ENCODE measurements at regions not wholly inside any gene's neighbourhood (a gene's known extent, or its start where the extent isn't known, plus 50 kb on each side); places are given as distances from the start of the nearest gene placed in this dataset.

DNA sequence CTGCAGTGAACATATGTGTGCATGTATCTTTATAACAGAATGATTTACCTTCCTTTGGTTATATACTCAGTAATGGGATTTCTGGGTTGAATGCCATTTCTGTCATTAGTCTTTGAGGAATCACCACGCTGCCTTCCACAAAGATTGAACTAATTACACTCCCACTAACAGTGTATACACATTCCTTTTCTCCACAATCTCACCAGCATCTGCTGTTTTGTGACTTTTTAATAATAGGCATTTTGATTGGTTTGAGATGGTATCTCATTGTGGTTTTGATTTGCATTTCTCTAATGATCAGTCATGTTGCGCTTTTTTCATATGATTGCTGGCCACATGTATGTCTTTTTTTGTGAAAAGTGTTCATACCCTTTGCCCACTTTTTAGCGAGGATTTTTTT lies 680.5 kb downstream of the PTPRC start:
- no peak overlapping the region for H2BK15ac ChIP-seq (ENCODE audit: low read depth, poor library complexity, severe bottlenecking)
- no peak overlapping the region for H3K4ac ChIP-seq (ENCODE audit: low read depth in 1 of 2, low read length in 2 of 2)
- H3K23ac ChIP-seq (ENCODE audit: low read length in 2 of 2): no peak overlapping the region
- H3K36me3 ChIP-seq (ENCODE audit: control insufficient read depth in 1 of 2, insufficient read depth in 2 of 2, low read depth in 1 of 2, low read length in 2 of 2): no peaks in the 10 kb centered on the region
- H3K27ac ChIP-seq (ENCODE audit: low read length, poor library complexity, severe bottlenecking): no peak overlapping the region
- H2BK120ac ChIP-seq (ENCODE audit: low read depth, low read length): no peak overlapping the region
- no peaks in the 10 kb centered on the region for H3K79me1 ChIP-seq (replicated peaks; ENCODE audit: low read length, poor library complexity, severe bottlenecking)
- DNase-seq: no peak
- no peak overlapping the region for H3K4me2 ChIP-seq (ENCODE audit: low read length, poor library complexity, severe bottlenecking)
- H3K4me3 ChIP-seq (ENCODE audit: insufficient read depth in 1 of 2, low read depth in 1 of 2, low read length in 2 of 2): no peak overlapping the region
- no peak overlapping the region for H3K18ac ChIP-seq (ENCODE audit: low read depth in 1 of 2, low read length in 2 of 2)
- no peaks in the 10 kb centered on the region for H3K9me3 ChIP-seq (ENCODE audit: control insufficient read depth, low read length)
- WGBS: 100% methylated on average over 2 of the region's 3 CpGs
- no peak overlapping the region for H4K91ac ChIP-seq (ENCODE audit: low read length)
- H2BK12ac ChIP-seq (ENCODE audit: low read length in 2 of 2): no peak overlapping the region
- no peaks in the 10 kb centered on the region for H3K4me1 ChIP-seq (ENCODE audit: control insufficient read depth, insufficient read depth, low read depth, low read length)
- H2AK5ac ChIP-seq (ENCODE audit: low read length, severe bottlenecking): no peak overlapping the region
- no peaks in the 10 kb centered on the region for H3K27me3 ChIP-seq (ENCODE audit: control insufficient read depth in 1 of 2, insufficient read depth in 1 of 2, low read length in 2 of 2)
- H2AFZ ChIP-seq (ENCODE audit: low read depth, low read length): no peak overlapping the region
- no peak overlapping the region for H3K9ac ChIP-seq (ENCODE audit: low read length)
- H3K14ac ChIP-seq (ENCODE audit: low read length in 2 of 2): no peak overlapping the region
- no peak overlapping the region for H2BK5ac ChIP-seq (ENCODE audit: low read depth, low read length, poor library complexity, severe bottlenecking)
- H4K8ac ChIP-seq (ENCODE audit: low read length): no peak overlapping the region

DNA sequence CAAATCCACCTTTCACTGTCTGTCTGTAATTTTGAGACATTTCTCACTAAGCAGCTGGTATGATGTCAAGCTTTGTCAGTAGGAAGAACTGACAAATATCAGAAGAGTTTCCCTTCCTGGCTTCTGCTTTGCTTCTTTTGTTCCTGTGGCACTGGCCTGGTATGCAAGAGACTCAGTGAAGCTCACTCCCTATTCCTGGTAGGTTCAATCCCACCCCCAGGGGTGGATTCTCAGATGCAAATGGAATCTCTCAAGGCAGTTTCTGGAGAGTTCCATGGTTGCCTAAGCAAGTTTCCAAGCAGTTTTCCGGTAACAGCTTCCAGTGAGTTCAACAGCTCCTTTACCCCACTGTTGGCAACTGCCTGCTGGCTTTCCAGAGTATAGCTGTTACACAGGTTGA lies 683.4 kb downstream of the PTPRC start:
- no peak for DNase-seq
- no peak overlapping the region for H2AK5ac ChIP-seq (ENCODE audit: low read length, severe bottlenecking)
- H3K9ac ChIP-seq (ENCODE audit: low read length): no peak overlapping the region
- H2BK5ac ChIP-seq (ENCODE audit: low read depth, low read length, poor library complexity, severe bottlenecking): no peak overlapping the region
- no peak overlapping the region for H3K4me3 ChIP-seq (ENCODE audit: insufficient read depth in 1 of 2, low read depth in 1 of 2, low read length in 2 of 2)
- no peak overlapping the region for H4K91ac ChIP-seq (ENCODE audit: low read length)
- WGBS: 100% methylated on average over 1 of the region's 1 CpG
- H4K8ac ChIP-seq (ENCODE audit: low read length): no peak overlapping the region
- no peaks in the 10 kb centered on the region for H3K36me3 ChIP-seq (ENCODE audit: control insufficient read depth in 1 of 2, insufficient read depth in 2 of 2, low read depth in 1 of 2, low read length in 2 of 2)
- no peak overlapping the region for H3K27ac ChIP-seq (ENCODE audit: low read length, poor library complexity, severe bottlenecking)
- no peak overlapping the region for H3K23ac ChIP-seq (ENCODE audit: low read length in 2 of 2)
- no peak overlapping the region for H3K18ac ChIP-seq (ENCODE audit: low read depth in 1 of 2, low read length in 2 of 2)
- H3K4me2 ChIP-seq (ENCODE audit: low read length, poor library complexity, severe bottlenecking): no peak overlapping the region
- H2BK12ac ChIP-seq (ENCODE audit: low read length in 2 of 2): no peak overlapping the region
- no peak overlapping the region for H2AFZ ChIP-seq (ENCODE audit: low read depth, low read length)
- H3K9me3 ChIP-seq (ENCODE audit: control insufficient read depth, low read length): peaks cover 6% of the 10 kb centered on the region
- no peak overlapping the region for H2BK120ac ChIP-seq (ENCODE audit: low read depth, low read length)
- no peak overlapping the region for H2BK15ac ChIP-seq (ENCODE audit: low read depth, poor library complexity, severe bottlenecking)
- no peak overlapping the region for H3K4ac ChIP-seq (ENCODE audit: low read depth in 1 of 2, low read length in 2 of 2)
- no peaks in the 10 kb centered on the region for H3K4me1 ChIP-seq (ENCODE audit: control insufficient read depth, insufficient read depth, low read depth, low read length)
- H3K79me1 ChIP-seq (replicated peaks; ENCODE audit: low read length, poor library complexity, severe bottlenecking): no peaks in the 10 kb centered on the region
- no peaks in the 10 kb centered on the region for H3K27me3 ChIP-seq (ENCODE audit: control insufficient read depth in 1 of 2, insufficient read depth in 1 of 2, low read length in 2 of 2)
- no peak overlapping the region for H3K14ac ChIP-seq (ENCODE audit: low read length in 2 of 2)

DNA sequence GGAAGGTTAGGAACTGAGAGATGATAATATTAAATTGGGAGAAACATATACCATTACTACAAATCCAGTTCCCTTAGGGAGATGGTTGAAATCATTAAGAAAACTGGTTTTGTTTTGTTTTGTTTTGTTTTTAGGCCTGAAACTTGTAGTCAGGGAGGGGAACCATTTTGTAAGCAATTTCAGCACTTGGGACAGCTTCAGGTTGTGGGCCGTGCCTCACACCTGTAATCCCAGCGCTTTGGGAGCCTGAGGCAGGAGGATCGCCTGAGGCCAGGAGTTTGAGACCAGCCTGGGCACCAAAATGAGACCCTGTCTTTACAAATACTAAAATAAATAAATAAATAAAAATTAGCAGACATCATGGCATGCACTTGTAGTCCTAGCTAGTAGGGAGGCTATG lies 694.3 kb upstream of the NR5A2 start:
- Histone ChIP-seq H3K36me3 (ENCODE audit: control insufficient read depth in 1 of 2, insufficient read depth in 2 of 2, low read depth in 1 of 2, low read length in 2 of 2) (no peaks in the 10 kb centered on the region), H2BK15ac (ENCODE audit: low read depth, poor library complexity, severe bottlenecking) (no peak overlapping the region), H3K14ac (ENCODE audit: low read length in 2 of 2) (no peak overlapping the region), H3K27ac (ENCODE audit: low read length, poor library complexity, severe bottlenecking) (no peak overlapping the region), H3K4ac (ENCODE audit: low read depth in 1 of 2, low read length in 2 of 2) (no peak overlapping the region), H3K9ac (ENCODE audit: low read length) (no peak overlapping the region), H3K27me3 (ENCODE audit: control insufficient read depth in 1 of 2, insufficient read depth in 1 of 2, low read length in 2 of 2) (no peaks in the 10 kb centered on the region), H2AFZ (ENCODE audit: low read depth, low read length) (no peak overlapping the region), H2BK12ac (ENCODE audit: low read length in 2 of 2) (no peak overlapping the region), H3K23ac (ENCODE audit: low read length in 2 of 2) (no peak overlapping the region), H3K4me3 (ENCODE audit: insufficient read depth in 1 of 2, low read depth in 1 of 2, low read length in 2 of 2) (no peak overlapping the region), H3K4me2 (ENCODE audit: low read length, poor library complexity, severe bottlenecking) (no peak overlapping the region), H3K9me3 (ENCODE audit: control insufficient read depth, low read length) (peaks cover 4% of the 10 kb centered on the region), H3K79me1 (replicated peaks; ENCODE audit: low read length, poor library complexity, severe bottlenecking) (no peaks in the 10 kb centered on the region), H4K8ac (ENCODE audit: low read length) (no peak overlapping the region), H3K18ac (ENCODE audit: low read depth in 1 of 2, low read length in 2 of 2) (no peak overlapping the region), H2BK5ac (ENCODE audit: low read depth, low read length, poor library complexity, severe bottlenecking) (no peak overlapping the region), H3K4me1 (ENCODE audit: control insufficient read depth, insufficient read depth, low read depth, low read length) (no peaks in the 10 kb centered on the region), H2BK120ac (ENCODE audit: low read depth, low read length) (no peak overlapping the region), H4K91ac (ENCODE audit: low read length) (no peak overlapping the region), H2AK5ac (ENCODE audit: low read length, severe bottlenecking) (no peak overlapping the region)
- no peak for DNase-seq
- 100% methylated on average over 1 of the region's 3 CpGs for WGBS

DNA sequence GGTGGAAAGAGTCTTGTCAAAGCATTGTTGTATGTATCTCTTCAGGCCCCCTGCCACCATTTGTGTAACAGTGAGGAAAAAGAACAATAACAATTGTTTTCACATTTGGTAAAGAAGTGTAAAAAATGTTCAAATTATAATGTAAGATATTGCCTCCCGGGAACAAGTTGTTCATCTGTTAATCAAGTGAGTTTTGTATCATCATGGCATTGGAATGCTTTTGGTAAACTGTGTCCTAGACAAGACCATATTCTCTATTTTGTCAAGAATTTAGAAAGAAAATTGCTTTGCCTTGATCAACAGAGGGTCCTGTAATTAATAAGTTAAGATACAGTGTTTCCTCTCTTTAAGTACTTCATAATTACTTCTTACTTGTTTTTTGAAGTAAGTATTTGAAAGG lies 692.0 kb upstream of the NR5A2 start:
- no peak overlapping the region for H4K91ac ChIP-seq (ENCODE audit: low read length)
- H2BK120ac ChIP-seq (ENCODE audit: low read depth, low read length): no peak overlapping the region
- H3K4me1 ChIP-seq (ENCODE audit: control insufficient read depth, insufficient read depth, low read depth, low read length): no peaks in the 10 kb centered on the region
- no peak overlapping the region for H2BK5ac ChIP-seq (ENCODE audit: low read depth, low read length, poor library complexity, severe bottlenecking)
- no peak overlapping the region for H3K14ac ChIP-seq (ENCODE audit: low read length in 2 of 2)
- no peak overlapping the region for H4K8ac ChIP-seq (ENCODE audit: low read length)
- H2BK12ac ChIP-seq (ENCODE audit: low read length in 2 of 2): no peak overlapping the region
- H3K9me3 ChIP-seq (ENCODE audit: control insufficient read depth, low read length): no peaks in the 10 kb centered on the region
- WGBS: 67% methylated on average over 1 of the region's 1 CpG
- no peak overlapping the region for H3K9ac ChIP-seq (ENCODE audit: low read length)
- no peak overlapping the region for H2BK15ac ChIP-seq (ENCODE audit: low read depth, poor library complexity, severe bottlenecking)
- H3K79me1 ChIP-seq (replicated peaks; ENCODE audit: low read length, poor library complexity, severe bottlenecking): no peaks in the 10 kb centered on the region
- no peak overlapping the region for H3K4me2 ChIP-seq (ENCODE audit: low read length, poor library complexity, severe bottlenecking)
- no peaks in the 10 kb centered on the region for H3K27me3 ChIP-seq (ENCODE audit: control insufficient read depth in 1 of 2, insufficient read depth in 1 of 2, low read length in 2 of 2)
- no peak overlapping the region for H3K4me3 ChIP-seq (ENCODE audit: insufficient read depth in 1 of 2, low read depth in 1 of 2, low read length in 2 of 2)
- no peak overlapping the region for H3K18ac ChIP-seq (ENCODE audit: low read depth in 1 of 2, low read length in 2 of 2)
- DNase-seq: peak; percentile 15
- no peak overlapping the region for H2AFZ ChIP-seq (ENCODE audit: low read depth, low read length)
- H3K27ac ChIP-seq (ENCODE audit: low read length, poor library complexity, severe bottlenecking): no peak overlapping the region
- H3K23ac ChIP-seq (ENCODE audit: low read length in 2 of 2): no peak overlapping the region
- H3K4ac ChIP-seq (ENCODE audit: low read depth in 1 of 2, low read length in 2 of 2): no peak overlapping the region
- no peaks in the 10 kb centered on the region for H3K36me3 ChIP-seq (ENCODE audit: control insufficient read depth in 1 of 2, insufficient read depth in 2 of 2, low read depth in 1 of 2, low read length in 2 of 2)
- no peak overlapping the region for H2AK5ac ChIP-seq (ENCODE audit: low read length, severe bottlenecking)

Data from mesenchymal stem cell (in vitro differentiated cells and primary cell).